B cell (primary cell): ENCODE measurements at regions not wholly inside any gene's neighbourhood (a gene's known extent, or its start where the extent isn't known, plus 50 kb on each side); places are given as distances from the start of the nearest gene placed in this dataset.

Experiments used
- EZH2 ChIP-seq: IDR thresholded peaks from 2 replicates; pipeline ENCODE4 v1.6.1; 2012; ENCODE audit warnings: borderline replicate concordance, low read depth, mild to moderate bottlenecking, moderate library complexity, low read length; ENCODE audit not compliant: insufficient read depth, poor library complexity, severe bottlenecking
- TF ChIP-seq, protein P1 (sequence below): fragments of 200-600 bp; IDR thresholded peaks from one replicate; pipeline ENCODE4 v1.8.0; 2022; ENCODE audit warnings: antibody characterized with exemption, mild to moderate bottlenecking

- TF ChIP-seq, protein P1, sequence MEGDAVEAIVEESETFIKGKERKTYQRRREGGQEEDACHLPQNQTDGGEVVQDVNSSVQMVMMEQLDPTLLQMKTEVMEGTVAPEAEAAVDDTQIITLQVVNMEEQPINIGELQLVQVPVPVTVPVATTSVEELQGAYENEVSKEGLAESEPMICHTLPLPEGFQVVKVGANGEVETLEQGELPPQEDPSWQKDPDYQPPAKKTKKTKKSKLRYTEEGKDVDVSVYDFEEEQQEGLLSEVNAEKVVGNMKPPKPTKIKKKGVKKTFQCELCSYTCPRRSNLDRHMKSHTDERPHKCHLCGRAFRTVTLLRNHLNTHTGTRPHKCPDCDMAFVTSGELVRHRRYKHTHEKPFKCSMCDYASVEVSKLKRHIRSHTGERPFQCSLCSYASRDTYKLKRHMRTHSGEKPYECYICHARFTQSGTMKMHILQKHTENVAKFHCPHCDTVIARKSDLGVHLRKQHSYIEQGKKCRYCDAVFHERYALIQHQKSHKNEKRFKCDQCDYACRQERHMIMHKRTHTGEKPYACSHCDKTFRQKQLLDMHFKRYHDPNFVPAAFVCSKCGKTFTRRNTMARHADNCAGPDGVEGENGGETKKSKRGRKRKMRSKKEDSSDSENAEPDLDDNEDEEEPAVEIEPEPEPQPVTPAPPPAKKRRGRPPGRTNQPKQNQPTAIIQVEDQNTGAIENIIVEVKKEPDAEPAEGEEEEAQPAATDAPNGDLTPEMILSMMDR: no peak
- TF ChIP-seq EZH2: no peak
These were observed 161.7 kb downstream of the C7orf25 start for GRCh38 chr7:42750172-42750571.
